HCT116 (cell line): ENCODE measurements at regions not wholly inside any gene's neighbourhood (a gene's known extent, or its start where the extent isn't known, plus 50 kb on each side); places are given as distances from the start of the nearest gene placed in this dataset.

Experiments used
- ATAC-seq: fragments of 200-7000 bp; cut with Tn5 transposase; 2 replicates; pipeline ENCODE4 v1.9.1; 2020; ENCODE audit warnings: mild to moderate bottlenecking, moderate library complexity
- BruUV-seq: library from RNA; stranded (reverse); fragments of 400-500 nt; replicated peaks from 2 replicates; lab custom pipeline; 2021; lab: Mats Ljungman, UMichigan
- CTCF ChIA-PET: fragments of 300-600 bp; sonication (Branson Sonifier 250); formaldehyde crosslinking; loops from one replicate; lab custom pipeline; 2021; ENCODE audit warnings: antibody characterized with exemption; lab: Charles Lee
- POLR2A ChIA-PET: fragments of 300-600, 350-600 bp; sonication (Branson Sonifier 250); formaldehyde crosslinking; loops from one replicate; lab custom pipeline; 2021; ENCODE audit warnings: antibody characterized with exemption; lab: Charles Lee
- RAD21 ChIA-PET, 2 experiments: fragments of 300-600 bp; sonication (Branson Sonifier 250); formaldehyde crosslinking; loops; one replicate each; lab custom pipeline; 2023; ENCODE audit warnings: low total read pairs in 2 of 2; ENCODE audit not compliant: uncharacterized antibody in 2 of 2, unreplicated experiment in 2 of 2, low non-redundant PET in 1 of 2; lab: Charles Lee
- DNase-seq: peaks from one replicate; pipeline ENCODE4 v3.0.0-alpha.2; 2010; ENCODE audit warnings: low read depth, low spot score
- H2AFZ ChIP-seq: fragments of 200-600 bp; shearing (Covaris generic), sonication (generic); 2 replicates; pipeline ENCODE4 v1.6.1; 2017; ENCODE audit warnings: low read depth, mixed run types, mixed read lengths, antibody characterized with exemption, low read length; ENCODE audit not compliant: poor library complexity, severe bottlenecking
- H3K27ac ChIP-seq: 2 replicates; pipeline ENCODE4 v1.5.1; 2012; ENCODE audit warnings: low read depth, low read length
- H3K27me3 ChIP-seq: fragments of 200-600 bp; sonication (generic); 2 replicates; pipeline ENCODE4 v1.6.1; 2016; ENCODE audit warnings: mixed run types, low read length, mixed read lengths; ENCODE audit not compliant: insufficient read depth
- H3K36me3 ChIP-seq, 2 experiments: fragments of 200-500 bp in 1 of 2; fragments of 200-600 bp in 1 of 2; sonication (Bioruptor generic) in 1 of 2; sonication (generic) in 1 of 2; 2 replicates each; pipeline versions ENCODE4 v1.5.1 to v1.6.1; 2014 to 2016; ENCODE audit warnings: low read length in 2 of 2, inconsistent platforms in 1 of 2, mixed read lengths in 1 of 2, mixed run types in 1 of 2; ENCODE audit not compliant: insufficient read depth in 2 of 2, control insufficient read depth in 1 of 2
- H3K4me1 ChIP-seq, 2 experiments: fragments of 200-600 bp in 1 of 2; sonication (generic) in 1 of 2; 2 replicates each; pipeline versions ENCODE4 v1.5.1 to v1.6.1; 2012 to 2017; ENCODE audit warnings: low read length in 2 of 2, inconsistent platforms in 1 of 2, mild to moderate bottlenecking in 1 of 2, mixed read lengths in 1 of 2, mixed run types in 1 of 2, moderate library complexity in 1 of 2; ENCODE audit not compliant: insufficient read depth in 2 of 2, control insufficient read depth in 1 of 2
- H3K4me2 ChIP-seq: fragments of 200-600 bp; sonication (generic); 2 replicates; pipeline ENCODE4 v1.6.1; 2017; ENCODE audit warnings: mixed run types, low read length, mixed read lengths
- H3K4me3 ChIP-seq, 2 experiments: fragments of 200-600 bp in 1 of 2; sonication (generic) in 1 of 2; replicated peaks in 1 of 2; 2 replicates each; pipeline ENCODE4 v1.5.1; 2011 to 2016; ENCODE audit warnings: low read length in 2 of 2, control low read depth in 1 of 2, low read depth in 1 of 2, mild to moderate bottlenecking in 1 of 2, mixed read lengths in 1 of 2, mixed run types in 1 of 2
- H3K79me2 ChIP-seq: fragments of 200-600 bp; sonication (generic); 2 replicates; pipeline ENCODE4 v1.6.1; 2017; ENCODE audit warnings: mild to moderate bottlenecking, mixed run types, low read length, moderate library complexity, mixed read lengths; ENCODE audit not compliant: insufficient read depth
- H3K9ac ChIP-seq: fragments of 200-600 bp; sonication (generic); 2 replicates; pipeline ENCODE4 v1.6.1; 2016; ENCODE audit warnings: low read length, mixed read lengths
- H3K9me2 ChIP-seq: fragments of 200-600 bp; sonication (generic), shearing (Covaris generic); 2 replicates; pipeline ENCODE4 v1.6.1; 2017; ENCODE audit warnings: mixed run types, mild to moderate bottlenecking, moderate library complexity; ENCODE audit not compliant: insufficient read depth
- H3K9me3 ChIP-seq, 2 experiments: fragments of 200-500 bp in 1 of 2; fragments of 200-600 bp in 1 of 2; sonication (Bioruptor generic) in 1 of 2; sonication (generic) in 1 of 2; 2 replicates each; pipeline ENCODE4 v1.6.1; 2014 to 2017; ENCODE audit warnings: low read length in 2 of 2, mixed read lengths in 2 of 2, inconsistent platforms in 1 of 2, low read depth in 1 of 2, mild to moderate bottlenecking in 1 of 2, mixed run types in 1 of 2, moderate library complexity in 1 of 2; ENCODE audit not compliant: control insufficient read depth in 1 of 2, insufficient read depth in 1 of 2
- H4K20me1 ChIP-seq: fragments of 200-600 bp; sonication (generic), shearing (Covaris generic); 2 replicates; pipeline ENCODE4 v1.6.1; 2017; ENCODE audit warnings: mixed run types, mild to moderate bottlenecking, moderate library complexity; ENCODE audit not compliant: insufficient read depth
- CBX3 ChIP-seq: IDR thresholded peaks from 2 replicates; pipeline ENCODE4 v1.6.1; 2012; ENCODE audit warnings: low read depth
- ELF1 ChIP-seq: IDR thresholded peaks from 2 replicates; pipeline ENCODE4 v1.6.1; 2012; ENCODE audit warnings: low read depth, borderline replicate concordance
- EZH2phosphoT487 ChIP-seq: fragments of 200-600 bp; IDR thresholded peaks from 2 replicates; pipeline ENCODE4 v1.6.1; 2018; ENCODE audit warnings: antibody characterized with exemption, borderline replicate concordance
- FOSL1 ChIP-seq: IDR thresholded peaks from 2 replicates; pipeline ENCODE4 v1.6.1; 2012; ENCODE audit warnings: low read depth
- POLR2A ChIP-seq: IDR thresholded peaks from 2 replicates; pipeline ENCODE4 v1.7.0; 2011; ENCODE audit warnings: borderline replicate concordance; ENCODE audit not compliant: insufficient read depth, insufficient read length; ENCODE audit errors: extremely low read depth
- POLR2AphosphoS5 ChIP-seq: IDR thresholded peaks from 2 replicates; pipeline ENCODE4 v1.6.1; 2011; ENCODE audit warnings: mild to moderate bottlenecking, low read depth, low read length, moderate library complexity
- RAD21 ChIP-seq: IDR thresholded peaks from 2 replicates; pipeline ENCODE4 v1.6.1; 2012; ENCODE audit warnings: low read depth, mild to moderate bottlenecking
- SRF ChIP-seq: IDR thresholded peaks from 2 replicates; pipeline ENCODE4 v1.6.1; 2012; ENCODE audit warnings: low read depth
- TCF7L2 ChIP-seq: IDR thresholded peaks from 2 replicates; pipeline ENCODE4 v1.7.0; 2011; ENCODE audit warnings: borderline replicate concordance, inconsistent platforms; ENCODE audit not compliant: insufficient read depth, insufficient read length; ENCODE audit errors: extremely low read depth
- YY1 ChIP-seq: IDR thresholded peaks from 2 replicates; pipeline ENCODE4 v1.6.1; 2011; ENCODE audit warnings: low read length, low read depth, moderate library complexity, mild to moderate bottlenecking; ENCODE audit not compliant: insufficient replicate concordance; ENCODE audit errors: extremely low read depth
- ZFX ChIP-seq: fragments of 450-650 bp; IDR thresholded peaks from 2 replicates; pipeline ENCODE4 v1.6.1; 2017
- ZNF274 ChIP-seq: fragments of 200-500 bp; sonication (Bioruptor generic); IDR thresholded peaks from 2 replicates; pipeline ENCODE4 v1.6.1; 2014; ENCODE audit warnings: mild to moderate bottlenecking, low read depth, low read length, inconsistent platforms
- intact Hi-C: fragments of 100-400 bp; cut with micrococcal nuclease; formaldehyde crosslinking; loops from 2 replicates; pipeline ENCODE4 v1.10.0; 2022
- TF ChIP-seq, protein P1 (sequence below): IDR thresholded peaks from 2 replicates; pipeline ENCODE4 v1.6.1; 2012
- TF ChIP-seq, protein P2 (sequence below): IDR thresholded peaks from 2 replicates; pipeline ENCODE4 v1.6.1; 2012; ENCODE audit warnings: low read depth

DNA sequence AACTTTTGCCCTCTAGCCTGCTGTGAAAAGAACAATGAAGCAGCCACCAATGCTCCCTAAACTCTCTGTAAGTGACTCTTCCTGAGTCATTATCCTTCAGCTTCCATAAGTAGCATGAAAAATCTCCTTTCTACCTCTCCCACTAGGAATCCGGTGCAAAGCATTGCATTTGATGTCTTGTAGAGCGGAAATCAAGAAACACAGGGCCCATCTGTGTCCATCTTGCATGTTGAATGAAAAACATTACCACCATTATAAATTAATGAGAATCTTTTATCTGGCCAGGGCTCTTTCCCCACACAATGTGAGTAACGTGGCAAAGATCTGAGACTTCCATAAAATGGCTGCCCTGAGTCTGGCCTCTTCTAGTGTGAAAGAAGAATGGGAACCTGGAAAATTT lies 324.4 kb downstream of the ADGRL2 start:
- Histone ChIP-seq H3K27me3 (no peaks in the 10 kb centered on the region), H3K9ac (no peak overlapping the region), H2AFZ (no peak overlapping the region), H3K4me1 (no peaks in the 10 kb centered on the region), H3K4me2 (no peak overlapping the region), H3K36me3 (no peaks in the 10 kb centered on the region), H3K79me2 (no peaks in the 10 kb centered on the region), H4K20me1 (no peaks in the 10 kb centered on the region; the same call in 1 of the 2 replicates), H3K4me3 (no peak overlapping the region), H3K9me3 (peaks cover 0 to 5% of the 10 kb centered on the region in 2 experiments; a peak in 1 of 4 replicates)
- ChIA-PET RAD21 (no interaction called here), POLR2A (no interaction called here), CTCF (no interaction called here)
- ATAC-seq = no peak
- BruUV-seq = no TSS peak
- no peak for TF ChIP-seq POLR2A
- no peak for TF ChIP-seq YY1
- no peak for TF ChIP-seq RAD21
- TF ChIP-seq SRF = no peak
- TF ChIP-seq ZFX = no peak
- no peak for TF ChIP-seq ELF1
- TF ChIP-seq FOSL1 = no peak
- no peak for TF ChIP-seq POLR2AphosphoS5
- no peak for TF ChIP-seq TCF7L2
- TF ChIP-seq, protein P1, sequence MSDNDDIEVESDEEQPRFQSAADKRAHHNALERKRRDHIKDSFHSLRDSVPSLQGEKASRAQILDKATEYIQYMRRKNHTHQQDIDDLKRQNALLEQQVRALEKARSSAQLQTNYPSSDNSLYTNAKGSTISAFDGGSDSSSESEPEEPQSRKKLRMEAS = no peak
- TF ChIP-seq, all 23 proteins: peak for 0
- Histone ChIP-seq H3K27ac (no peak overlapping the region), H3K9me2 (no peaks in the 10 kb centered on the region)
- DNase-seq = no peak
- intact Hi-C loops = no loop called here

DNA sequence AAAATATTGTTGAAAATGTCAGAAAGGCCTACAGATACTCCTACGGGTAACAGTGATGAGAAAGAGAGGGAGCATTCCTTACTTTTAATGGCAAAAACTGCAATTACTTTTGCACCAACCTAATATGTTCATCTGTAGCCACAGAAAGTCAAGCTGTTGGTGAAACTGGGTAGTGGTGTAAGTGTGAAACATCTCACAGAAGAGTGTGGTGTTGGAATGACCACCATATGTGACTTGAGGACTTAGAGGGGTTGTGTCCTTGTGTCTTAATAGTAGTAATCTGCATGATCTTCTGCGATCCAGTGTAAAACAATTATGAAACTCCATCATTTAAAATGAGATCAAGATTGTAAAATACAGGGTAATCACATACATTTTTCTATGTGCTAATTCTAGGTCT lies 320.7 kb downstream of the ADGRL2 start:
- Histone ChIP-seq H3K4me2 (no peak overlapping the region), H4K20me1 (no peaks in the 10 kb centered on the region; the same call in 1 of the 2 replicates), H3K9me3 (peaks cover 0 to 5% of the 10 kb centered on the region in 2 experiments; a peak in 1 of 4 replicates), H3K27me3 (no peaks in the 10 kb centered on the region), H2AFZ (no peak overlapping the region), H3K27ac (no peak overlapping the region), H3K4me1 (no peaks in the 10 kb centered on the region), H3K4me3 (no peak overlapping the region), H3K9ac (no peak overlapping the region), H3K36me3 (no peaks in the 10 kb centered on the region), H3K79me2 (no peaks in the 10 kb centered on the region), H3K9me2 (no peaks in the 10 kb centered on the region)
- ChIA-PET POLR2A (no interaction called here), RAD21 (no interaction called here), CTCF (no interaction called here)
- DNase-seq = no peak
- TF ChIP-seq ZNF274 = no peak
- no peak for TF ChIP-seq EZH2phosphoT487
- TF ChIP-seq, protein P1 = no peak
- TF ChIP-seq, protein P2, sequence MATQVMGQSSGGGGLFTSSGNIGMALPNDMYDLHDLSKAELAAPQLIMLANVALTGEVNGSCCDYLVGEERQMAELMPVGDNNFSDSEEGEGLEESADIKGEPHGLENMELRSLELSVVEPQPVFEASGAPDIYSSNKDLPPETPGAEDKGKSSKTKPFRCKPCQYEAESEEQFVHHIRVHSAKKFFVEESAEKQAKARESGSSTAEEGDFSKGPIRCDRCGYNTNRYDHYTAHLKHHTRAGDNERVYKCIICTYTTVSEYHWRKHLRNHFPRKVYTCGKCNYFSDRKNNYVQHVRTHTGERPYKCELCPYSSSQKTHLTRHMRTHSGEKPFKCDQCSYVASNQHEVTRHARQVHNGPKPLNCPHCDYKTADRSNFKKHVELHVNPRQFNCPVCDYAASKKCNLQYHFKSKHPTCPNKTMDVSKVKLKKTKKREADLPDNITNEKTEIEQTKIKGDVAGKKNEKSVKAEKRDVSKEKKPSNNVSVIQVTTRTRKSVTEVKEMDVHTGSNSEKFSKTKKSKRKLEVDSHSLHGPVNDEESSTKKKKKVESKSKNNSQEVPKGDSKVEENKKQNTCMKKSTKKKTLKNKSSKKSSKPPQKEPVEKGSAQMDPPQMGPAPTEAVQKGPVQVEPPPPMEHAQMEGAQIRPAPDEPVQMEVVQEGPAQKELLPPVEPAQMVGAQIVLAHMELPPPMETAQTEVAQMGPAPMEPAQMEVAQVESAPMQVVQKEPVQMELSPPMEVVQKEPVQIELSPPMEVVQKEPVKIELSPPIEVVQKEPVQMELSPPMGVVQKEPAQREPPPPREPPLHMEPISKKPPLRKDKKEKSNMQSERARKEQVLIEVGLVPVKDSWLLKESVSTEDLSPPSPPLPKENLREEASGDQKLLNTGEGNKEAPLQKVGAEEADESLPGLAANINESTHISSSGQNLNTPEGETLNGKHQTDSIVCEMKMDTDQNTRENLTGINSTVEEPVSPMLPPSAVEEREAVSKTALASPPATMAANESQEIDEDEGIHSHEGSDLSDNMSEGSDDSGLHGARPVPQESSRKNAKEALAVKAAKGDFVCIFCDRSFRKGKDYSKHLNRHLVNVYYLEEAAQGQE = no peak
- TF ChIP-seq CBX3 = no peak
- no peak for ATAC-seq
- no TSS peak for BruUV-seq
- intact Hi-C loops = no loop called here
